ENCODE measurements at regions not wholly inside any gene's neighbourhood (a gene's known extent, or its start where the extent isn't known, plus 50 kb on each side); places are given as distances from the start of the nearest gene placed in this dataset.

GRCh38 chr12:104833756-104834155, 124.3 kb downstream of the SLC41A2 start:
- no peaks in the 10 kb centered on the region for H3K9me3 ChIP-seq (ENCODE audit: low read length)
- no peaks in the 10 kb centered on the region for H3K36me3 ChIP-seq (ENCODE audit: insufficient read depth, low read length)
- H3K27ac ChIP-seq (ENCODE audit: low read length) = no peak overlapping the region
- H3K79me2 ChIP-seq (ENCODE audit: low read length) = no peaks in the 10 kb centered on the region
- H3K9me2 ChIP-seq (replicated peaks; ENCODE audit: insufficient read depth, low read length) = no peaks in the 10 kb centered on the region
- H3K4me1 ChIP-seq (ENCODE audit: low read length) = no peaks in the 10 kb centered on the region
- no peak overlapping the region for H3K4me2 ChIP-seq (ENCODE audit: low read depth, low read length, poor library complexity, severe bottlenecking)
- H3K9ac ChIP-seq (ENCODE audit: low read length) = no peak overlapping the region
- no peaks in the 10 kb centered on the region for H4K20me1 ChIP-seq (ENCODE audit: insufficient read depth, low read depth, low read length)
- H3K27me3 ChIP-seq (ENCODE audit: low read length) = no peaks in the 10 kb centered on the region
- no peak overlapping the region for H2AFZ ChIP-seq (ENCODE audit: low read length)
- DNase-seq = no peak
- H3K4me3 ChIP-seq (ENCODE audit: low read length) = no peak overlapping the region

- Histone ChIP-seq H3K9me2 (replicated peaks; ENCODE audit: insufficient read depth, low read length) (no peaks in the 10 kb centered on the region), H3K9me3 (ENCODE audit: low read length) (no peaks in the 10 kb centered on the region), H3K36me3 (ENCODE audit: insufficient read depth, low read length) (no peaks in the 10 kb centered on the region), H3K27ac (ENCODE audit: low read length) (no peak overlapping the region), H3K4me2 (ENCODE audit: low read depth, low read length, poor library complexity, severe bottlenecking) (no peak overlapping the region), H3K4me1 (ENCODE audit: low read length) (no peaks in the 10 kb centered on the region), H3K4me3 (ENCODE audit: low read length) (no peak overlapping the region), H4K20me1 (ENCODE audit: insufficient read depth, low read depth, low read length) (no peaks in the 10 kb centered on the region), H3K27me3 (ENCODE audit: low read length) (no peaks in the 10 kb centered on the region), H3K79me2 (ENCODE audit: low read length) (no peaks in the 10 kb centered on the region), H3K9ac (ENCODE audit: low read length) (no peak overlapping the region), H2AFZ (ENCODE audit: low read length) (no peak overlapping the region)
- no peak for DNase-seq
Measured at GRCh38 chr12:104828015-104828414, 130.1 kb downstream of the SLC41A2 start.

GRCh38 chr12:104827587-104827986, 130.5 kb downstream of the SLC41A2 start:
- no peaks in the 10 kb centered on the region for H4K20me1 ChIP-seq (ENCODE audit: insufficient read depth, low read depth, low read length)
- no peak overlapping the region for H3K4me2 ChIP-seq (ENCODE audit: low read depth, low read length, poor library complexity, severe bottlenecking)
- no peaks in the 10 kb centered on the region for H3K79me2 ChIP-seq (ENCODE audit: low read length)
- H3K27me3 ChIP-seq (ENCODE audit: low read length) = no peaks in the 10 kb centered on the region
- no peaks in the 10 kb centered on the region for H3K9me2 ChIP-seq (replicated peaks; ENCODE audit: insufficient read depth, low read length)
- H3K36me3 ChIP-seq (ENCODE audit: insufficient read depth, low read length) = no peaks in the 10 kb centered on the region
- DNase-seq = peak; percentile 69
- H3K27ac ChIP-seq (ENCODE audit: low read length) = no peak overlapping the region
- H3K9ac ChIP-seq (ENCODE audit: low read length) = no peak overlapping the region
- H3K9me3 ChIP-seq (ENCODE audit: low read length) = no peaks in the 10 kb centered on the region
- no peaks in the 10 kb centered on the region for H3K4me1 ChIP-seq (ENCODE audit: low read length)
- no peak overlapping the region for H3K4me3 ChIP-seq (ENCODE audit: low read length)
- no peak overlapping the region for H2AFZ ChIP-seq (ENCODE audit: low read length)

- no peak overlapping the region for H2AFZ ChIP-seq (ENCODE audit: low read length)
- H3K4me2 ChIP-seq (ENCODE audit: low read depth, low read length, poor library complexity, severe bottlenecking) = no peak overlapping the region
Measured at GRCh38 chr12:104825408-104825807, 132.7 kb downstream of the SLC41A2 start.

GRCh38 chr12:104823985-104824461, 134.1 kb downstream of the SLC41A2 start:
- Histone ChIP-seq H4K20me1 (ENCODE audit: insufficient read depth, low read depth, low read length) (no peaks in the 10 kb centered on the region), H3K27ac (ENCODE audit: low read length) (no peak overlapping the region), H2AFZ (ENCODE audit: low read length) (no peak overlapping the region), H3K4me1 (ENCODE audit: low read length) (no peaks in the 10 kb centered on the region), H3K4me2 (ENCODE audit: low read depth, low read length, poor library complexity, severe bottlenecking) (no peak overlapping the region), H3K9me2 (replicated peaks; ENCODE audit: insufficient read depth, low read length) (no peaks in the 10 kb centered on the region), H3K9ac (ENCODE audit: low read length) (no peak overlapping the region), H3K9me3 (ENCODE audit: low read length) (no peaks in the 10 kb centered on the region), H3K27me3 (ENCODE audit: low read length) (no peaks in the 10 kb centered on the region), H3K4me3 (ENCODE audit: low read length) (no peak overlapping the region), H3K79me2 (ENCODE audit: low read length) (no peaks in the 10 kb centered on the region), H3K36me3 (ENCODE audit: insufficient read depth, low read length) (no peaks in the 10 kb centered on the region)
- no peak for DNase-seq

More at GRCh38 chr12:104825408-104825807, 132.7 kb downstream of the SLC41A2 start:
- no peaks in the 10 kb centered on the region for H3K9me3 ChIP-seq (ENCODE audit: low read length)
- peak; percentile 54 for DNase-seq
- H3K36me3 ChIP-seq (ENCODE audit: insufficient read depth, low read length) = no peaks in the 10 kb centered on the region
- H3K79me2 ChIP-seq (ENCODE audit: low read length) = no peaks in the 10 kb centered on the region
- H3K4me1 ChIP-seq (ENCODE audit: low read length) = no peaks in the 10 kb centered on the region
- no peak overlapping the region for H3K9ac ChIP-seq (ENCODE audit: low read length)
- no peaks in the 10 kb centered on the region for H4K20me1 ChIP-seq (ENCODE audit: insufficient read depth, low read depth, low read length)
- H3K27ac ChIP-seq (ENCODE audit: low read length) = no peak overlapping the region
- no peaks in the 10 kb centered on the region for H3K9me2 ChIP-seq (replicated peaks; ENCODE audit: insufficient read depth, low read length)
- no peak overlapping the region for H3K4me3 ChIP-seq (ENCODE audit: low read length)
- no peaks in the 10 kb centered on the region for H3K27me3 ChIP-seq (ENCODE audit: low read length)

GRCh38 chr12:104822941-104823340, 135.1 kb downstream of the SLC41A2 start:
- no peak overlapping the region for H3K4me3 ChIP-seq (ENCODE audit: low read length)
- DNase-seq = no peak

GRCh38 chr12:104816845-104817503, 141.1 kb downstream of the SLC41A2 start:
- H3K27ac ChIP-seq (ENCODE audit: low read length) = no peak overlapping the region
- H3K4me3 ChIP-seq (ENCODE audit: low read length) = no peak overlapping the region
- no peaks in the 10 kb centered on the region for H3K27me3 ChIP-seq (ENCODE audit: low read length)

More at GRCh38 chr12:104822941-104823340, 135.1 kb downstream of the SLC41A2 start:
- H3K9me3 ChIP-seq (ENCODE audit: low read length) = no peaks in the 10 kb centered on the region
- no peak overlapping the region for H3K27ac ChIP-seq (ENCODE audit: low read length)
- no peaks in the 10 kb centered on the region for H4K20me1 ChIP-seq (ENCODE audit: insufficient read depth, low read depth, low read length)
- H3K9me2 ChIP-seq (replicated peaks; ENCODE audit: insufficient read depth, low read length) = no peaks in the 10 kb centered on the region
- H2AFZ ChIP-seq (ENCODE audit: low read length) = no peak overlapping the region
- no peaks in the 10 kb centered on the region for H3K36me3 ChIP-seq (ENCODE audit: insufficient read depth, low read length)
- no peaks in the 10 kb centered on the region for H3K4me1 ChIP-seq (ENCODE audit: low read length)
- no peak overlapping the region for H3K4me2 ChIP-seq (ENCODE audit: low read depth, low read length, poor library complexity, severe bottlenecking)
- H3K79me2 ChIP-seq (ENCODE audit: low read length) = no peaks in the 10 kb centered on the region
- H3K9ac ChIP-seq (ENCODE audit: low read length) = no peak overlapping the region
- H3K27me3 ChIP-seq (ENCODE audit: low read length) = no peaks in the 10 kb centered on the region

GRCh38 chr12:104815935-104816334, 142.2 kb downstream of the SLC41A2 start:
- Histone ChIP-seq H3K27ac (ENCODE audit: low read length) (no peak overlapping the region), H3K9me2 (replicated peaks; ENCODE audit: insufficient read depth, low read length) (no peaks in the 10 kb centered on the region), H4K20me1 (ENCODE audit: insufficient read depth, low read depth, low read length) (no peaks in the 10 kb centered on the region), H3K4me1 (ENCODE audit: low read length) (no peaks in the 10 kb centered on the region), H3K4me2 (ENCODE audit: low read depth, low read length, poor library complexity, severe bottlenecking) (no peak overlapping the region), H3K9ac (ENCODE audit: low read length) (no peak overlapping the region), H3K4me3 (ENCODE audit: low read length) (no peak overlapping the region), H3K9me3 (ENCODE audit: low read length) (no peaks in the 10 kb centered on the region), H3K79me2 (ENCODE audit: low read length) (no peaks in the 10 kb centered on the region), H3K36me3 (ENCODE audit: insufficient read depth, low read length) (no peaks in the 10 kb centered on the region), H3K27me3 (ENCODE audit: low read length) (no peaks in the 10 kb centered on the region), H2AFZ (ENCODE audit: low read length) (no peak overlapping the region)
- DNase-seq = no peak

More at GRCh38 chr12:104816845-104817503, 141.1 kb downstream of the SLC41A2 start:
- H4K20me1 ChIP-seq (ENCODE audit: insufficient read depth, low read depth, low read length) = no peaks in the 10 kb centered on the region
- H3K4me2 ChIP-seq (ENCODE audit: low read depth, low read length, poor library complexity, severe bottlenecking) = no peak overlapping the region
- no peak overlapping the region for H2AFZ ChIP-seq (ENCODE audit: low read length)
- no peaks in the 10 kb centered on the region for H3K9me3 ChIP-seq (ENCODE audit: low read length)
- H3K79me2 ChIP-seq (ENCODE audit: low read length) = no peaks in the 10 kb centered on the region
- no peaks in the 10 kb centered on the region for H3K9me2 ChIP-seq (replicated peaks; ENCODE audit: insufficient read depth, low read length)
- no peaks in the 10 kb centered on the region for H3K4me1 ChIP-seq (ENCODE audit: low read length)
- no peaks in the 10 kb centered on the region for H3K36me3 ChIP-seq (ENCODE audit: insufficient read depth, low read length)
- no peak for DNase-seq
- no peak overlapping the region for H3K9ac ChIP-seq (ENCODE audit: low read length)
